ENCODE measurements at regions not wholly inside any gene's neighbourhood (a gene's known extent, or its start where the extent isn't known, plus 50 kb on each side); places are given as distances from the start of the nearest gene placed in this dataset.

DNA sequence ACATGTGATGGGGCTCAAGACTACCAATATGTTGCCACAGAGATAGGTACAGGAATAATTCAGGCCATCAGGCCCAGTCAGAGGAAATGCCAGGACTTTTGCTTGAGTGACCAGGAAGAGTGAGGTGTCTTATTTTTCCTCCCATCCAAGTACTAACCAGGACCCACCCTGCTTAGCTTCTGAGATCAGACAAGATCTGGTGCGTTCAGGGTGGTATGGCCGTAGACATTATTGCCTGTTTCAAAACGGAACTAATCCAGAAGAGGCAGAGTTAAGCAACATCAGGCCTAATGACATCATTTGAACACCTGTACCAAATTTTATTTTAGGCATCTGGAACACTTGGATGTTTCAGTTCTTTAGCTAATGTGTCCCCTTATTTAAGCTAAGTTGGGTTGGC is 205.5 kb upstream of the POU2AF2 start:
- no peak for TF ChIP-seq POLR2A (IDR thresholded peaks at IDR 0.05; ENCODE audit: low read depth, low read length)
- no peak for TF ChIP-seq PAX5 (IDR thresholded peaks at IDR 0.05; ENCODE audit: insufficient read depth, low read length, severe bottlenecking)
- no peak for TF ChIP-seq POLR2AphosphoS5 (IDR thresholded peaks at IDR 0.05; ENCODE audit: low read depth, low read length)
- TF ChIP-seq SPI1 (IDR thresholded peaks at IDR 0.05; ENCODE audit: low read depth, low read length): no peak

All from GM12891 (cell line).